ENCODE measurements at regions not wholly inside any gene's neighbourhood (a gene's known extent, or its start where the extent isn't known, plus 50 kb on each side); places are given as distances from the start of the nearest gene placed in this dataset.

GRCh38 chr5:51181208-51181894, 201.9 kb upstream of the ISL1 start:
- no peak for TF ChIP-seq CTCF (IDR thresholded peaks at IDR 0.05; ENCODE audit: extremely low read depth in 1 of 2, insufficient read depth in 1 of 2, low read depth in 1 of 2, low read length in 2 of 2)
- TF ChIP-seq MAX (IDR thresholded peaks at IDR 0.05; ENCODE audit: insufficient read depth, insufficient read length) = no peak
- TF ChIP-seq EZH2 (IDR thresholded peaks at IDR 0.05; ENCODE audit: borderline replicate concordance, low read depth, low read length, severe bottlenecking) = no peak
- TF ChIP-seq POLR2A (IDR thresholded peaks at IDR 0.05; ENCODE audit: low read depth, low read length) = no peak
- no peak for TF ChIP-seq POLR2AphosphoS5 (IDR thresholded peaks at IDR 0.05; ENCODE audit: insufficient read depth, low read depth, low read length)
- TF ChIP-seq MYC (IDR thresholded peaks at IDR 0.05; ENCODE audit: low read depth, low read length) = no peak
- TF ChIP-seq JUN (IDR thresholded peaks at IDR 0.05; ENCODE audit: borderline replicate concordance, insufficient read depth, insufficient read length, low read depth) = no peak

All from endothelial cell of umbilical vein (primary cell).